Stimulated activated CD8-positive, alpha-beta memory T cell treated with anti-CD3 and anti-CD28 coated beads, Interleukin-15, amount 100 ng/mL, for 1 hour (primary cell): ENCODE measurements at regions not wholly inside any gene's neighbourhood (a gene's known extent, or its start where the extent isn't known, plus 50 kb on each side); places are given as distances from the start of the nearest gene placed in this dataset.
A peak's percentile ranks its signal among the peaks of the same experiment; 100 is the strongest.
"Not testable (repeated sequence)": the region's sequence is repeated elsewhere in the genome, so short reads cannot be mapped to it uniquely, and the experiment has no call there.

ENCODE experiments used
- DNase-seq: peaks from one replicate; pipeline ENCODE4 v3.0.0-alpha.2; 2020; ENCODE audit warnings: low read depth

DNA sequence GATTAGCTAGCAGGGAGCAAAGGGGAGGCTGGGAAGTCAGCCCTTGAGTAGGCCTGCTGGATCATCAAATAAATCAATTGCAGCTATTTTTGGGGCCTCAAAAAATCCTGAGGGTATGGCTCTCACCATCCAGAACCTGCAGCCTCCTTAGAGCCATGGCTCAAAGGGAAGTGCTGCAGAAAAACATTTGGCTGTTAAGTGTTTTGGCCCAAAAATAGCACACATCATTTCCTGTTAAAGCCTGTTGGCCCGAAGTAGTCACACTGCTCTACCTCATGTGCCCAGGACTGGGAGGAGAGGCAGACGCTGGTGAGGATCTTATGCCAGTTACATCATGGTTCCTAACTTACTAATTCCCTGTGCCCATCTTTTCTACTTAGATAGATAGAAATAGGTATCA lies 176.8 kb upstream of the PLGLB1 start:
- not testable (repeated sequence) for DNase-seq

DNA sequence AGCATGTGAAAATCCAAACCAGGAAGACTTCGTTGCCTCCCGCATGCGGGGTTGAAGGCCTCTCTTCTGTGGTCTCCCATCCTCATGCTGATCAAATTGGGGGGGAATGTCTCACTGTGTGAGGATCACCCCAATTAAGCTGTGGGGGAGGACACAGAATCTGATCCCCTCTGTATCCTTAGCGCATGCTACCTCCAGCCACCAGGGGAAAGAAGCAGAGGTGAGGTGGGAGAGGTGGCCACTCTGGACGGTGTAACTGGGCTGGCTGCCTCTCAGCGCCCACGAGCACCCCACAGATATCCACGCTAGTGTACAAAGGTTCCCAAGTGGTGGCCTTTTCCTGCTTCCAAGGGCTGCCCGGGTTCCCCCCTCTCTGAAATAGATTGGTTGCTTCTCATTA lies 177.6 kb upstream of the PLGLB1 start:
- DNase-seq, result not testable (repeated sequence)

- DNase-seq, result not testable (repeated sequence)
These were observed 183.0 kb upstream of the PLGLB1 start for GRCh38 chr2:87204569-87205147.

DNA sequence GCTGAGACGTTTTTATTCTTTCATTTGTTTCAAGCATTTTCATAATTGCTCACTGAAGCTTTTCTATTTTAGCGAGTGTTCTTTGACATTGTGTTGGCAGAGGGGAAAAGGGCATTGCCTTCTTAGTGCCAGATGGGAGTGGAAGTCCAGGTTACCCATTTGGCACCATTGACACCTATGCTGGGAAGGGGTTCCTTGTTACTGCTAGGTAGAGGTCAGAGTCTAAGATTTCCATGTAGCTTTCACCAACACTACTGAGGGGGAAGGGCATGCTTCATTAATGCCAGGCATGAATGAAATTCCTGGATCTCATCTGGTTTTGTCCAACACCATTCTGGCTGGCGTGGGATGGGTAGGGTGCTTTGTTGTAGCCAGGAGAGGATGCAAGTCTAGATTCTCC lies 191.3 kb upstream of the PLGLB1 start:
- DNase-seq, result not testable (repeated sequence)

DNA sequence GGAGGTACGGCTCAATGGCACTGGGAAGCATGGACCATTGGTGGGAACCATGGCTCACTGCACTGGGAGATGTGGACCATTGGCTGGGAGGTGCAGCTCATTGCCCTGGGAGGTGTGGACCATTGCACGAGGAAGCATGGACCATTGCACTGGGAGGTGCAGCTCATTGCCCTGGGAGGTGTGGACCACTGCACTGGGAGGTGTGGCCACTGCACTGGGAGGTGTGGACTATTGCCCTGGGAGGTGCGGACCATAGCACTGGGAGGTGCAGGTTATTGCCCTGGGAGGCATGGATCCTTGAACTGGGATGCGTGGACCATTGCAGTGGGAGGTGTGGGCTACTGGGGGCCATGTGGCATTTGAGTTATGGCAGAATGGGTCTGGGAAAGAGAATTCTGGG lies 195.4 kb upstream of the PLGLB1 start:
- not testable (repeated sequence) for DNase-seq

- DNase-seq, result peak; percentile 63
These were observed 196.2 kb upstream of the PLGLB1 start for GRCh38 chr2:87217741-87218410.

GRCh38 chr2:87220651-87221050 lies 199.0 kb upstream of the PLGLB1 start:
- DNase-seq, result not testable (repeated sequence)

- DNase-seq, result not testable (repeated sequence)
These were observed 200.5 kb upstream of the PLGLB1 start for GRCh38 chr2:87222131-87222530.

DNA sequence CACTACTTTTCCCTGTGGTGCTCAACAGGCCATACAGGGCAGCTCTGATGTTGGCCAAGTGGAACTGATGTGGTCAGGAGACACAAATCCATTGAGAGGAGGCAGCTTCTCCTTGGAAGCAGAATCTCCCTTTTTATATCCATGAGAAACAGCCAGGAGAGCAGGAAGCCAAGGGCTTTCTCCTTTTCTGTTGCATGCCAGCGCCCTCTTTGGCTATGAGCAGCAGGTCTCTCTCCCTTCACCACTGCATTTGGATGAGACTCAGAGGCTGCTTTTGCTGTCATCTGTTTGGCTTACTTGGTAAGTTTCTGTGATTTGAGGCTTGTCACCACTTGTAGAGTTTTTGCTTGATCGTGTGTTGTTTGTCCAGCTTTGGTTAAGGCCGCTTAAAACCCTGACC lies 202.2 kb upstream of the PLGLB1 start:
- DNase-seq, result not testable (repeated sequence)

DNA sequence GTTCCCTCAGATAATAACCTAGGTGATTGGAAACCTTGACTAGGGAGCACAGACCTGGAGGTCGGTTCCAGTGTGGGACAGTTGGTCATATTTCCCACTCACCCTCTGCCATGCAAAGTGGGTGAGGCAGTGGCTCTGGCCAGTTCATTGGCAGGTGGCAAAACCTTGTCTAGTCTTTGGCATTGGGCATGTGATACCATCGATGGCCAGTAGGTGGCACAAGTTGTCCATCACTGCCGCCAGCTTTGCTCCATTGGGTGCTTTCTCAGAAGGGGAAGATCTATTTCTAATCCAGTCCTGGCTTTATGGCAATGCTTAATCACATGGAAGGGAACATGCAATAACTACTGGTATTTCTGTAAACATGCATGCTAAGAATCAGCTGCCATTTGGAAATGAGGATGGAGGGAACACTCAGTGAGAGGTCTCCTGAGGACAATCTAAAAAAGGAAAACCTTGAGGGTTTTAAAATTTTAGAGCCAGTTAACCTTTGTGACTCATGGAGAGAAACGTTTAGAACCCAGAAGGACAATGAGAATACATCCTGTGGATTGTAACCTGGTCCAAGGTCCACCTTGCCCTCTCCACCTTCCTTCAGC lies 207.5 kb upstream of the PLGLB1 start:
- DNase-seq, result not testable (repeated sequence)

GRCh38 chr2:87229964-87230363 lies 208.3 kb upstream of the PLGLB1 start:
- DNase-seq, result not testable (repeated sequence)

DNA sequence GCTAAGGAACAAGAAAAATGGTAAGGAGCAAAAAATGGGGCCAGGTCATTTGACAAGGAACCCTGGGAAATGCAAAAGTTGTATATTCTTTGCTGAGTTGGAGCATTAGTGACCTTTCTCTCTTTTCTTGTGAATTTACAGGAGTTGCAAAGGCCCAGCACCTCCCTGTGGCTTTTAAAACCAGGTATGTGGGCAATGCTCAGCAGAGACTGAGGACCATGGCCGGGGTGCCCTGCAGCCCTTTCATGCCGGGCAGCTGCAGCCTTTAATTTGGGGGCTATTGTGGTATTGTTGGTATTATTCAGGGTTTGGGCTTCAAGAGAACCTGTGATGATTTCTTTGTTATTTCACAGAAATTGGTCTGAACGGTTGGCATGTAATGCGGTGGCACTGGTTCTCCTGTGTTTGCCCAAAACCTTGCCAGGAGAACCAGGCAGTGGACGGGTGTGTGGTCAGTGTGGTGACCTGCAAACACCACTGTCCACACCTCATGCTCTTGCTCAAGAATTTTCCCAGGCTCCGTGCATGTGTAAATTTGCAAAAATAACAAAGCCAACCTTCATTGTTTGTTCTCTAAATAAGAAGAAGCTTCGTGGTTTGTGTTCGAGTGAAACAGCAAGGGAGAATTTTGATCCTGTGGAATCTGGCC lies 213.8 kb upstream of the PLGLB1 start:
- not testable (repeated sequence) for DNase-seq

DNA sequence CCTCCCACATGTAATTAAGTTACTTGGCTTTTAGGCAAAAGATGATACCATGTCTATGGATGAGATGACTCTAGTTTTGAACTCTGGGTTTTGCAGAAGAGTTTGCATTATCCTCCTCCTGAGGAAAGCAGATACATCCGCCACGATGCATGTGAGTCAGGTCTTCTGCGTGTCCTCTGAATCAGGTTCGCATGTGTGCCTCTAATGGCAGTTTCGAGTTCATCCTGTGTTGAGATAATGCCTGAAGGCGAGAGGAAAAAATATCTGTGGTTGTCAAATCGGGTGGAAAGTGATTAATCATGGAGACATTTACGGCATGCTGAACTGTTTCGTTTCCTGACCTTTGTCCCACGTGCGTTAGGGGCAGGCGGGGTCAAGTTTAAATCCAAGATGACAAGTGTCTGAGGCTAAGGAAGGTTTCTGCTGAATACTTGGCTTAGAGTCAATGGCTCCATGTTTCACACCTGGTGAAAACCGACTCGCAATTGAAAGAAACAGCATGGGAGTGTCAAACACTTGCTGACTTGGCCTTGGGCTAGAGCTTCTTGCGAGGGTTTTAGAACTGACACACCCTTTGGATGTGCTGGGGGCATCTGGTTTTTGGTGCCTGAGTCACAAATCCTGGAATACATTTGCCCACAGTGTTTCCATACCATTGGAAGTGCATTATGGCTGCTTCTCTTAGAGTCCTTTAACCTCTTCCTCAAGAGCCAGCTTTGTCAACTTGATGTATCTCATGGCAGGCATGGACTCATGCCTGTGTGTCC lies 216.1 kb upstream of the PLGLB1 start:
- DNase-seq, result not testable (repeated sequence)

GRCh38 chr2:87239558-87240215 lies 218.0 kb upstream of the PLGLB1 start:
- not testable (repeated sequence) for DNase-seq

GRCh38 chr2:87246066-87246717 lies 224.5 kb upstream of the PLGLB1 start:
- not testable (repeated sequence) for DNase-seq

DNA sequence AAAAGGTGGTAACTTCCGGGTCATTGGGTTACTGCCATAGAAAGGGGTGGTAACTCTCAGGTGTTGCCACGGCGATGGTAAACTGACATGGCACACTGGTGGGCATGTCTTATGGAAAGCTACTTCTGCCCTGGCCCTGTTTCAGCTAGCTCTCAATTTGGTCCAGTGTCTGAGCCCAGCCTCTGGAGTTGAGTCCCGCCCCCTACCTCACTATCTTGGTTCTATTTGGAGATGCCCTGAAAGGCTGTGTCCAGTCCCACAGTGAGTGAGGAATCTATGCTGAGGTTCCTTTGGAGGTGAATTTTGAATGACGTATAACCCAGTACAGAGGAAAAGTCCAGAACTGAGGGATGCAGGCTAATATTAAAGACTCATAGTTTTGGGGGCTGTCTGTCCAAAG lies 230.4 kb upstream of the PLGLB1 start:
- not testable (repeated sequence) for DNase-seq

GRCh38 chr2:87254562-87254961 lies 232.9 kb upstream of the PLGLB1 start:
- not testable (repeated sequence) for DNase-seq

GRCh38 chr2:87255410-87255809 lies 233.8 kb upstream of the PLGLB1 start:
- DNase-seq, result not testable (repeated sequence)

DNA sequence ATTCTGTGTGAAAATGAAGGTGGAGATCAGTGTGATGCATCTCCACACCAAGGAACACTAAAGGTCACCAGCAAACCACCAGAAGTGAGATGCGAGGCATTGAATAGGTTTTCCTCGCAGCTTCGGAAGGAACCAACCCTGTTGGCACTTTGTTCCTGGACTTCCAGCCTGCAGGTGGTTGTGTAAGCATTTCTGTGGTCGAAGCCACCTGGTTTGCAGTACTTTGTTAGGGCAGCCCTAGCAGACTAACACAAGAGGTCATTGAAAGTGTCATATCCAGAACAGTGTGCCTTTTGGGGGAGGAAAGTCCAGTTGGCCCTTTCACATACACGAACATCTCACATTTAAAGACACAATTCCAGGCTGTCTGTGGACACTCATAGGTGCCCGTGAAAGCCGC lies 237.2 kb upstream of the PLGLB1 start:
- DNase-seq, result not testable (repeated sequence)

DNA sequence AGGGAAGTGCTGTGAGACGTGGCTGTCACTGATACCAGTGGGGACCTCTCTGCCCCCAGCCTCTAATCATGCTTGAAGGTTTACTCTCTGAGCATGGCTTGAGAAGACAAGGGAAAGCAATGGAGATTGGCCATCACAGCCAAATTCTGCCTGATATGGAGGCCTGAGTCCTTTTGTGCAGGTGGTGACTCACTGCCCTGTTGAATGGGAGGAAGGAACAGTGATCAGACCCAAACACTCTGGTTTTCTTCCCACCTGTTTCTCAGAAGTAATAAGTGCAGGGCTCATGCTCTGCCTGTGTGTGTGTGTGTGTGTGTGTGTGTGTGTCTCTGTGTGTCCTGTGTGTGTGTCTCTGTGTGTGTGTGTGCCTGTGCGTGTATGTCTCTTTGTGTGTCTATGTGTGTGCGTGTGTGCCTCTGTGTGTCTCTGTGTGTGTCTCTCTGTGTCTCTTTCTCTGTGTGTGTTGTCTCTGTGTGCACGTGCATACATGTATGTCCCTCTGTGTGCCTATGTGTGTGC lies 240.6 kb upstream of the PLGLB1 start:
- not testable (repeated sequence) for DNase-seq
